Stimulated activated CD8-positive, alpha-beta memory T cell treated with anti-CD3 and anti-CD28 coated beads, Interleukin-15, amount 100 ng/mL, for 1 hour (primary cell): ENCODE measurements at regions not wholly inside any gene's neighbourhood (a gene's known extent, or its start where the extent isn't known, plus 50 kb on each side); places are given as distances from the start of the nearest gene placed in this dataset.

Experiments used
- DNase-seq: peaks from one replicate; pipeline ENCODE4 v3.0.0-alpha.2; 2020; ENCODE audit warnings: low read depth

GRCh38 chr2:217193431-217194340, 333.8 kb upstream of the TNP1 start:
- DNase-seq: no peak

- DNase-seq: no peak
These were observed 332.5 kb upstream of the TNP1 start for GRCh38 chr2:217192366-217192765.

GRCh38 chr2:217189747-217190146, 329.9 kb upstream of the TNP1 start:
- no peak for DNase-seq

GRCh38 chr2:217189131-217189530, 329.3 kb upstream of the TNP1 start:
- DNase-seq: no peak

GRCh38 chr2:217186668-217187159, 326.9 kb upstream of the TNP1 start:
- DNase-seq: no peak

GRCh38 chr2:217186152-217186551, 326.3 kb upstream of the TNP1 start:
- DNase-seq: no peak

- DNase-seq: no peak
These were observed 325.6 kb upstream of the TNP1 start for GRCh38 chr2:217185265-217185995.

GRCh38 chr2:217184242-217184641, 324.4 kb upstream of the TNP1 start:
- DNase-seq: no peak

- no peak for DNase-seq
These were observed 323.6 kb upstream of the TNP1 start for GRCh38 chr2:217183471-217183870.

- no peak for DNase-seq
These were observed 323.1 kb upstream of the TNP1 start for GRCh38 chr2:217182926-217183325.

GRCh38 chr2:217181512-217181911, 321.6 kb upstream of the TNP1 start:
- DNase-seq: no peak

- no peak for DNase-seq
These were observed 320.0 kb upstream of the TNP1 start for GRCh38 chr2:217179854-217180253.

- no peak for DNase-seq
These were observed 318.5 kb upstream of the TNP1 start for GRCh38 chr2:217178341-217178740.

- no peak for DNase-seq
These were observed 317.9 kb upstream of the TNP1 start for GRCh38 chr2:217177720-217178119.

GRCh38 chr2:217171874-217172273, 312.0 kb upstream of the TNP1 start:
- DNase-seq: no peak

GRCh38 chr2:217168496-217168895, 308.6 kb upstream of the TNP1 start:
- DNase-seq: no peak

GRCh38 chr2:217167531-217167930, 307.7 kb upstream of the TNP1 start:
- no peak for DNase-seq

- DNase-seq: no peak
These were observed 306.5 kb upstream of the TNP1 start for GRCh38 chr2:217166241-217166850.

GRCh38 chr2:217165547-217165946, 305.7 kb upstream of the TNP1 start:
- no peak for DNase-seq

GRCh38 chr2:217163987-217164386, 304.1 kb upstream of the TNP1 start:
- DNase-seq: no peak

GRCh38 chr2:217162533-217162932, 302.7 kb upstream of the TNP1 start:
- no peak for DNase-seq
